Omental fat pad (tissue), 3 donors: ENCODE measurements at regions not wholly inside any gene's neighbourhood (a gene's known extent, or its start where the extent isn't known, plus 50 kb on each side); places are given as distances from the start of the nearest gene placed in this dataset.

Experiments used
- ATAC-seq: fragments of 150-250 bp; one replicate; pipeline ENCODE4 v1.9.1; 2016; ENCODE audit warnings: mild to moderate bottlenecking, moderate library complexity; ENCODE audit not compliant: low FRiP score
- DNase-seq: peaks from one replicate; pipeline ENCODE4 v3.0.0-alpha.2; 2019; ENCODE audit warnings: low spot score
- TF ChIP-seq, protein P1 (sequence below), 3 donors: fragments of 450-650 bp; IDR thresholded peaks; one replicate each; pipeline ENCODE4 v1.5.1; 2016 to 2017; ENCODE audit warnings: antibody characterized with exemption in 3 of 3, mild to moderate bottlenecking in 3 of 3, moderate library complexity in 2 of 3

DNA sequence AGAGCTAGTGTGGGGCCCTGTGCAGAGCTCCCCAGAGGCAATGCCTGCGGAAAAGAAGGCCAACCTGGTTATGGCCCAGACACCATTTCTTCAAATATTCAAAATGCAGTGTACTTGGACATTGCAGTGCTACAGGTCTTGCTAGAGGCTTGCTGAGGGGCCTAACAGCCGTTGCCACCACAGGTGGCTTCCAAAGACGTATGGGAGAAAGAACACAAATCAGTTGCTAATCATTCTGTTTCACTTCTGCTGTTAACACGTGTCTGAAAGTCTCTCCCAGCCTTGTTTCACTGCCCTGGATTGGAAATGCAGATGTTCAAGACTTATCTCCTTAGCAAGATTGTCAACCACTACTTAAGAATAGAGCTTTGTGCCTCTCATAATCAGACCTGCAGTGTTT is 925.9 kb downstream of the GALC start:
- no peak for ATAC-seq
- TF ChIP-seq, protein P1, sequence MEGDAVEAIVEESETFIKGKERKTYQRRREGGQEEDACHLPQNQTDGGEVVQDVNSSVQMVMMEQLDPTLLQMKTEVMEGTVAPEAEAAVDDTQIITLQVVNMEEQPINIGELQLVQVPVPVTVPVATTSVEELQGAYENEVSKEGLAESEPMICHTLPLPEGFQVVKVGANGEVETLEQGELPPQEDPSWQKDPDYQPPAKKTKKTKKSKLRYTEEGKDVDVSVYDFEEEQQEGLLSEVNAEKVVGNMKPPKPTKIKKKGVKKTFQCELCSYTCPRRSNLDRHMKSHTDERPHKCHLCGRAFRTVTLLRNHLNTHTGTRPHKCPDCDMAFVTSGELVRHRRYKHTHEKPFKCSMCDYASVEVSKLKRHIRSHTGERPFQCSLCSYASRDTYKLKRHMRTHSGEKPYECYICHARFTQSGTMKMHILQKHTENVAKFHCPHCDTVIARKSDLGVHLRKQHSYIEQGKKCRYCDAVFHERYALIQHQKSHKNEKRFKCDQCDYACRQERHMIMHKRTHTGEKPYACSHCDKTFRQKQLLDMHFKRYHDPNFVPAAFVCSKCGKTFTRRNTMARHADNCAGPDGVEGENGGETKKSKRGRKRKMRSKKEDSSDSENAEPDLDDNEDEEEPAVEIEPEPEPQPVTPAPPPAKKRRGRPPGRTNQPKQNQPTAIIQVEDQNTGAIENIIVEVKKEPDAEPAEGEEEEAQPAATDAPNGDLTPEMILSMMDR (IDR thresholded peaks at IDR 0.05) = no peak
- no peak for DNase-seq

DNA sequence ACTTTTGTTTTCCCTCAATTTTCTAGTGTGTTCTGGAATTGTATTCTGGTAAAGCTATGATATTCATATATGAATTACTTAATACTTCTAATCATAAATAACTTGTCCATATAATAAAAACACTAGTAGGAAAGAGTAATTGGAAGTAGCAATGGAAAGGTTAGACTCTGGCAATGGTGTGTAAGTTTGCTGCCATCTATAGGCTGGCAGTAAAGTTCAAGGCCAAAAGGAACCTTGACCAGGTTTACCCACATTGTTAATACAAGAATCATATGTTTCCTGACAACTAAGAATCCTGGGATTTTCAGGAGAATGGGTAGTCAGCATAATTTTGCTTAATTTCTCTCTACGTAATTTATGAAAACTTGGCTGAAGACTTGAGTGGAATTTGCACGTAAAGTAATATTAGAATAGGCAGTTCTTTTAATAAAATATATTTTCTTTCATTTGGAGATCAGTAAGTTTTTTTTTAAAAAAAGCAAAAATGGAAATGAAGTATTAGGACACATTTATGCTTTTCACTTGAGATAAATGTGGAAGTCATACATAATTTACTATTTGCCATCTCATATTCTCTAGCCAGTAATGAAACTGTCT is 926.7 kb downstream of the GALC start:
- TF ChIP-seq, protein P1 (IDR thresholded peaks at IDR 0.05) = no peak
- no peak for DNase-seq
- ATAC-seq = no peak

DNA sequence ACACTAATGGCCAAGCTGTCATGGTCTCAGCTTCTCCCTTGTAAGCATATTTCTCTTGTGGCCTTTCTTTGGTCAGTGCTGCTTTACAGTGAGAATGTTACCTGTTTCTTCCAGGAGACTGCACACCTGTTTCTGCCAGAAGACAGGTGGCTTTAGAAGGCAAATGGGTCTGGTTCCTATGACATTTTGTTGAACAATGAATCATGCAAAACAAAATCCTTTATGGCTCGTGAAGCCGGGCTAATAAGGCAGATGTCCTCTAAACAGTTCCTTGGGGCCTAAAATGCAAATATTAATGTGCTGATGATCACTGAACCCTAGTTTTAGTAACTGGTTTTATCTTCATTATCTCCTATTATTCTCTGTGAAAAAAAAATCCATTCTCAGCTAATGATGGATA is 927.6 kb downstream of the GALC start:
- no peak for DNase-seq
- no peak for ATAC-seq
- TF ChIP-seq, protein P1 (IDR thresholded peaks at IDR 0.05) = no peak

DNA sequence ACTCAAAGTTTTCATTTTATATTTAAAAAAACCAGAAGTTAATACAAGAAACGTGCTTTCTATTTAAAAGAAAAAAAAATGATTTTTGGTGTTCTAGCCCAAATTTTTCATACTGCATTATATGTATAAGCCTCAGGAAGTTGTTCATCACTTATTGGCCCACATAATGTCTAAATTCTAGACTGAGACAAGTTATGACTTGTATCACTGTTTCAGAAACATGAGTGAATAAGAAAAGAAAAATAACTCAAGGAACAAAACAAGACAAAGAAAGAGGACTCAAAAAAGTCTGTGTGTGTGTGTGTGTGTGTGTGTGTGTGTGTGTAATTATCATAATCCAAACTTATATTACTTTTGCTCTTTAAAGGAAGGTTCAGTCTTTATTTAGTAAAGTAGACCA is 929.8 kb downstream of the GALC start:
- TF ChIP-seq, protein P1 (IDR thresholded peaks at IDR 0.05) = no peak
- no peak for ATAC-seq
- no peak for DNase-seq

DNA sequence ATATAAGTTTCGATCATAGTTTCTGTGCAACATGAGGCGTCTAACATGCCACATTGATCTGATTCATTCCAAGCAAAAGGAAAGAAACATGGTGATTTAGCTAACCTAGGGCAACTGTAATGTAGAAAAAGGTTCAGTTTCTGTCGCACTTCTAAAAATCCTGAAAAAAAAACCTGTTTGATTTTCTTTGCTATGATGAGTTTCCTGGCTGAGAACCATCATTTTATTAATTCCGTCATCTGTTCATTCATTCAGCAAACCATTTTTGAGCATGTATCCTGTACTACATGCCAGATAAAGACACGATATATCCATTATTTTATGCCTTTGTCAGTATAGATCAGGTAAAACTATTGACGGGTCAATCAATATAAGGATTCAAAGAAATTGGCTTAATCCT is 932.6 kb downstream of the GALC start:
- no peak for DNase-seq
- no peak for ATAC-seq
- TF ChIP-seq, protein P1 (IDR thresholded peaks at IDR 0.05) = no peak

DNA sequence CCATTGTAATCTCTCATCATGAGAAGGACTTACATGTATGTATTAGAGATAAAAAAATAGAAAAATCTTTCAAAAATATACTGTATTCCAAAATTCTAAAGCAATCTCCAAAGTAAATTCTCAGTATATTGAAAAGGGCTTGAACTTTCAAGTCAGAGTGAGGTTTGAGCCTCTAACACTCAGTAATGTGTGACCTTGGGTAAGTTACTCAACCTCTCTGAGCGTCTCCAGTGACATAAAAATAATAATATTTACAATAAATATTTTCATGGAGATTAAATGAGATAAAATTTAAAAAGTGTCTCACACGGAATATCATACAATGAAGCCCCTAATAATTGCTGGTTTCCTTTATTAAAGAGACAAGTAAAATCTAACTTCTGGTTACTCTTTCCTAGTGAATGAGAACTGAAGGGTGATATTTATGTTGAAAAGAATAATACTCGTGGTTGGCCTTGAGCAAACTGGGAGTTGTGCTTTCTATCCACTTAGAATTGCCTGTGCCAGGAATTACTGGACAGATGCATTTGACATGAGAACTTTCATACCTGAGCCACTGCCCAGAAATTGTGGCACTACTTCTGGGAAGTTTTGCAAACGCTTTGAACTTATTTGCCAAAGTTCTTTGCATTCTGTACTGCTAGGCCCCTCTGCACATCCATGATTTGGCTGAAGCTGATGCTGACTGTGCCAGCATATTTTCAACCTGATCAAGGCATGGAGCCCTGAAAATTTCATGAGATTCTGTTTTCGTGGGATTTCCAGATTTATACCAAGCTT is 933.7 kb downstream of the GALC start:
- TF ChIP-seq, protein P1 (IDR thresholded peaks at IDR 0.05) = no peak
- ATAC-seq (peak; percentile 89), DNase-seq (no peak)

DNA sequence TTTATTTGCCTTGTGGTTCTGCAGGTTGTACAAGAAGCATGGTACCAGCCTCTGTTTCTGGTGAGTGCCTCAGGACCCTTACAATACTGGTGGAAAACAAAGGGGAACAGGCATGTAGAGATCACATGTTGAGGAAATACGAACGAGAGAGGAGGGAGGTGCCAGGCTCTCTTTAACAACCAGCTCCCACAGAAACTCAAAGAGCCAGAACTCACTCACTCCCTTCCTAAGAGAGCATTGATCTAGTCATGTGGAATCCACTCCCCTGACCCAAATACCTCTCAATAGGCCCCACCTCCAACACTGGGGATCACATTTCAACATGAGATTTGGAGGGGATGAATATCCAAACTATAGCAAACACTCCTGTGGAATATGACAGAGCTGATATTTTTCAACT is 938.0 kb downstream of the GALC start:
- TF ChIP-seq, protein P1 (IDR thresholded peaks at IDR 0.05) = no peak
- ATAC-seq = no peak
- DNase-seq = no peak
